ENCODE measurements at regions not wholly inside any gene's neighbourhood (a gene's known extent, or its start where the extent isn't known, plus 50 kb on each side); places are given as distances from the start of the nearest gene placed in this dataset.
"Not testable (repeated sequence)": the region's sequence is repeated elsewhere in the genome, so short reads cannot be mapped to it uniquely, and the experiment has no call there.

DNA sequence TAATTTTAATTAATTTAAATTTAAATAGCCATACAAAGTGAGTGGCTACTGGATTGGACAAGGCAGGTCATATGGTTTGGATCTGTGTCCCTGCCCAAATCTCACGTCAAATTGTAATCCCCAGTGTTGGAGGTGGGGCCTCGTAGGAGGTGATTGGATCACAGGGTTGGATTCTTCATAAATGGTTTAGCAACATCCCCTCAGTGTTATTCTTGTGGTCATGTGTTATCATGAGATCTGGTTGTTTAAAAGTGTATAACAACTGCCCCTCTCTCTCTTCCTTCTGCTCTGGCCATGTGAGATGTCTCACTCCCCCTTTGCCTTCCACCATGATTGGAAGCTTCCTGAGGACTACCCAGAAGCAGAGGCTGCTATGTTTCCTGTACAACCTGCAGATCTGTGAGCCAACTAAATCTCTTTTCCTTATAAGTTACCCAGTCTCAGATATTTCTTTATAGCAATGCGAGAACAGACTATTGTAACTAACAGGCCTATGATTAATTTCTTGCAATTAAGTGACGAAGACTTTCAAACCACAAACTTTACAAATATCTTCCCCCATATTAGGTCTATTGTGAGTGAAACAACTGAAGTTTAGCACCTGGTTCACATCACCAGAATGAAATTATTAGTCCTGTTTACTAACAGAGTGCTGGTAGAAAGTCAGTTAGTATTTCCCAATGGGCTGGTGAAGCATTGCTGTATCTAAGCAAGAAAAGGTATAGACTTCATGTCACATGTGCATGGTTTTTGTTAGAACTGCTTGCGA, 60.0 kb upstream of the TNFAIP3 start:
- no peak for TF ChIP-seq CTCF (conservative IDR thresholded peaks at IDR 0.05; ENCODE audit: low read depth, low read length)
- H3K4me3 ChIP-seq (ENCODE audit: low read depth, low read length), result no peak overlapping the region
- no peak for DNase-seq (ENCODE audit: low read depth)

DNA sequence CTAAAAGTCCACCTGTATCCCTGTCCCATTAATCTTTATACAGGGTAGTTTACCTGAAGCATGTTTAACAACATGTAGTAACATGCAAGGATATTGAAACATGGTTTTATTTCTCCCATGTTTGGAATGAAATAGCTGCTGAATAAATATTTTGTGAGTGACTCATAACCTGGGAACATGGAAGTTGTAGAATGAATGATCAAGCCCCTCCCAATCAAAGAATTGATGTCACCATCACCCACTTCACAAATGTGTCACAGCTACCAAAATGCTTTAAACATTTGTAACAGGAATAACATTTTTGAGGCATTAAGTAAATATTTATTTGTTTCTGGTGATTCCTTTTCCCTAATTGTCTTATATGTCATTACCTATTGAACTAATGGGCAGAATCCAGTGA, 58.9 kb upstream of the TNFAIP3 start:
- H3K4me3 ChIP-seq (ENCODE audit: low read depth, low read length), result no peak overlapping the region
- DNase-seq (ENCODE audit: low read depth), result peak; percentile 61
- TF ChIP-seq CTCF (conservative IDR thresholded peaks at IDR 0.05; ENCODE audit: low read depth, low read length), result no peak

- no peak for TF ChIP-seq CTCF (conservative IDR thresholded peaks at IDR 0.05; ENCODE audit: low read depth, low read length)
- no peak for DNase-seq (ENCODE audit: low read depth)
- no peak overlapping the region for H3K4me3 ChIP-seq (ENCODE audit: low read depth, low read length)
These were observed 58.2 kb upstream of the TNFAIP3 start for GRCh38 chr6:137808836-137809315.

DNA sequence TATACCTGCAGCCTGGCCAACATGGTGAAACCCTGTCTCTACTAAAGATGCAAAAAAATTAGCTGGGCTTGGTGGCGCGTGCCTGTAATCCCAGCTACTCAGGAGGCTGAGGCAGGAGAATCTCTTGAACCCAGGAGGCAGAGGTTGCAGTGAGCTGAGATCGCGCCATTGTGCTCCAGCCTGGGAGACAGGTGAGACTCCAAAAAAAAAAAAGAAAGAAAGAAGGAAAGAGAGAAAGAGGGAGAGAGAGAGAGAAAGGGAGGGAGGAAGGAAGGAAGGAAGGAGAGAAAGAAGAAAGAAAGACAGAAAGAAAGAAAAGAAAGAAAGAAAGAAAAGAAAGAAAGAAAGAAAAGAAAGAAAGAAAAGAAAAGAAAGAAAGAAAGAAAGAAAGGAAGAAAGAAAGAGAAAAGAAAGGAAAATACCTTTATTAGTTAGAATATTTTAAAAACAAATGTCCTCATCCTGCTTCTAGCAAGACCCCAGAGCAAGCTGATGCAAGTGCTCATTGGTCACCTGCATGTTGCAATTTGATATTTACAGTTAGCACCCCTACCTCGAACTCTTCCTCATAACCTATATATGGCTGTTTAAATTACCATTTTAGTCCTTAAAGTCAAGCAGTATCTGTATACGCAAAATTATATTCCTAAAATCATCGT, 57.0 kb upstream of the TNFAIP3 start:
- H3K4me3 ChIP-seq (ENCODE audit: low read depth, low read length); DNase-seq (ENCODE audit: low read depth): not testable (repeated sequence)

- no peak overlapping the region for H3K4me3 ChIP-seq (ENCODE audit: low read depth, low read length)
- no peak for TF ChIP-seq CTCF (conservative IDR thresholded peaks at IDR 0.05; ENCODE audit: low read depth, low read length)
- DNase-seq (ENCODE audit: low read depth), result no peak
These were observed 56.4 kb upstream of the TNFAIP3 start for GRCh38 chr6:137810554-137811120.

DNA sequence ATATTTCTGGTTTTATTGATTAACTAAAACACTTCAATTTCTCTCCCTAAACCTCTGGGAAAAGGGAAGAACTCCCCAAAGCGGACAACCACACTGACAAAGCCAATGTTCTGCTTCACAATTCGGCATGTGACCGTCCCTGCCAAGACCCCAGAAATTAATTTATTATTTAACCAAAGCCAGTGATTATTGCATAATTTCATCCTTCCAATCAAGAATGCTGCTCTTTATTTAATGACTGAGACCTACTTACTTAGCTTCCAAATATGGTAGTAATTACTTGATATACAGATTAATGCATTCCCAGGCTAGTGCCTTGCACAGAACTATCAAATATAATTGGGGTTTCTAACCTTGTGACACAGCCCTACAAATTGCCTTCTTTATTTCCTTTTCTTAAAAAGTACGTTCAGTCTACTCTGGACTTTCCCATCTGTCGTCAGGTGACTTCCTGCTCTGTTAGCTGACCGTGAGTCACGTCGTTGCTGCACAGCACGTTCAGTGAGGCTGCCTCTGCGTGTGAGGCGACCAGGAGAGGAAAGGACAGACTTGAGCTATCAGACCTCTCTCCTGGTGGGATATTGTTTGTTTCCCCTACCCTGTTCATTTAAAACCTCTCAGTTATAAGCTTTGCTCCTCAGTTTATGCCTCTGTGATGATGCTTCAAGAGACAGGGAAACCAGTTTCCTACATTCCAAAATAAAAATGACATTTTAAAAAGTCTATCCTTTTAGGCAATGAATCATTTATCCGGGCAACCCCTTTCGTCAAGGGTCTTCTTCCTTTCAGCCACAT, 55.7 kb upstream of the TNFAIP3 start:
- TF ChIP-seq CTCF (conservative IDR thresholded peaks at IDR 0.05; ENCODE audit: low read depth, low read length), result no peak
- peak; percentile 95 for DNase-seq (ENCODE audit: low read depth)
- peak overlapping the region; percentile 28 for H3K4me3 ChIP-seq (ENCODE audit: low read depth, low read length)
